ENCODE measurements at regions not wholly inside any gene's neighbourhood (a gene's known extent, or its start where the extent isn't known, plus 50 kb on each side); places are given as distances from the start of the nearest gene placed in this dataset.
"Not testable (repeated sequence)": the region's sequence is repeated elsewhere in the genome, so short reads cannot be mapped to it uniquely, and the experiment has no call there.

DNA sequence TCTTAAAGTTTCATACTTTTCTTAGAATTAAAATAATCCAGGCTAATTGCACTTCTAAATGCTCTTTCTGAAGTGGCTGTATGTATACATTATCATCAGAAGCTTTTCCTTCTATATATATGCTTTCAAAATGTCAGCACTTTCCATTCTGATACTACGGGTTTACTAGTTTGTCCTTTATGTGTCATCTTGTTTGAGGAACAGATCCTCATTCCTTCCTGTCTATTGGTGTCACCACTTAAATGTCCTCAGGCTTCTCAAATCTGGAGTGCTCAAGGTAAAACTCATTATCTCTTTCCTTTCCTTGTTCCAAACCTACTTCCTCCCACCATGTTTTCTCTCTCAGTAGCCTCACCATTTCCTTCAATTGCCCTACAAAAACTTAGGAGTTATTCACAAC is 236.3 kb downstream of the CSNK1G3 start:
- FAIRE-seq: no peak
- DNase-seq (ENCODE audit: low spot score): no peak

DNA sequence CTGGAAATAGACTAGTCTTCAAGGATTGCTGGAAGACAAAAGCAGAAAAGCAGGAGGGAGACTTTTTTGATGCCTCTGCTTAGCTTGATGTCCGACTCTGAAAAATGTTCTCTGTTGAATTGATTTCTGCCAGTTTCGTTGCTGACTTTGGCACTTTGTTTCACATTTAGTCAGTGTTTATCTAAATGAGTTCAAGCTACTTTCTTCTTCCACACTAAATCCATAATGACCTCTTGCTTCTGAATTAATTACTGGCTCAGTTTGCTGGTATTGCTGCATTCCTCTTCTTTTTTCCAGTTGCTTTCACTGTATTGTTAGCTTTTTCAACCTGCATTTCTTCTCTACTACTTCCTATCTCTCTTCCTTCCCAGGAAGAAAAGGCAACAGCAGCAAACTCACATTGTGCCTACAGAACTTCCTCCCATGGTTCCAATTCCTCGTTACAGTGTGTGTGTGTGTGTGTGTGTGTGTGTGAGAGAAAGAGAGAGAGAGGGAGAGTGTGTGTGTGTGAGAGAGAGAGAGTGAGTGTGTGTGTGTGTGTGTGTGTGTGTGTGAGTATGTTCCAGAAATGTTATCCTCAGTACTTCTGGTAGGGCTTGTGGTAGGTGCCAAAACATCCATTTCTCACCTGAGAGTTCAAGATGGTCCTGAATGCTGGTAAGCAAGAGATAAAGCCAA is 234.8 kb downstream of the CSNK1G3 start:
- no peak for DNase-seq (ENCODE audit: low spot score)
- no peak for FAIRE-seq

DNA sequence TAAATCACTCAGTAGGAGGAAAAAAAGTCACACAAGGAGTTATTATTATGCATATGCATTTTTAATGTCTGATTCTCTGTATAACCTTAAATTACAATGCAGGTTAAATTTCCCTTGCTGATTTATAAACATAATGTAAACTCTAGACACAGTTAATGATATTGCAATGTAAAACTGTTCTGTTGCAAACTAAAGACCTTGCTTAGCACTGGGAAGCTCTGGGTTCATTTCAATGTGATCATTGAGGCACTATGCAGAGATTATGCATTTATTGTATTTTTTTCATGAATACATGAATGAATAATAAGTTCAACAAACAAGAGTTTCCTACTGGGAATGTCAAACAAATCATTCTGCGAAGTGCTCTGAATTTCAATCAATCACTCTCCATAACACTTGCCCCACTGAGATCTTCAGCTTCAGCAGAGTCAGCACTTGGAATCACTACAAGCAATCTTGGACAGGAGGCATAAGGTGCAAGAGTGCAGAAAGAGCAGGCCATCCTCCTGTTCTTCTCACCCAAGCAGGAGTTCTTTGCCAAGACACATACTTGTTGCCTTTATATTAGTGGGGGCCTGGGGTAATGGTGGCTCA is 232.1 kb downstream of the CSNK1G3 start:
- no peak for DNase-seq (ENCODE audit: low spot score)
- FAIRE-seq: no peak

DNA sequence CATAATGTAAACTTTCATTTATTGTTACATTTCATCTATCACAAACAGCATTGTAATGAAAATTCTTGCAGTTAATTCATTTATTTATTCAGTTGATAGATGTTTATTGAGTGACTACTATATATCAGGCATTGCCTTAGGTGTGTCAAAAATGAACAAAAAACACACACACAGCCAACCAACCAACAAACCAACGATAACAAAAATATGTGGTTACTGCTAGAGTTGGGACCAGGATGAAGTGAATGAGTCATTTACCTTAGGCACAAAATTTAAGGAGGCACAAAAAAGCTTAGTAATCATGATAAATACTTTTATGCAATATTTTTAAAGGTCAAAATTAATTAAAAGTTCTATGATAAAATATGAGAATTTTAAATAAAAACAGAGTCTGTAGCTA is 223.4 kb downstream of the CSNK1G3 start:
- DNase-seq (ENCODE audit: low spot score): no peak
- FAIRE-seq: no peak

DNA sequence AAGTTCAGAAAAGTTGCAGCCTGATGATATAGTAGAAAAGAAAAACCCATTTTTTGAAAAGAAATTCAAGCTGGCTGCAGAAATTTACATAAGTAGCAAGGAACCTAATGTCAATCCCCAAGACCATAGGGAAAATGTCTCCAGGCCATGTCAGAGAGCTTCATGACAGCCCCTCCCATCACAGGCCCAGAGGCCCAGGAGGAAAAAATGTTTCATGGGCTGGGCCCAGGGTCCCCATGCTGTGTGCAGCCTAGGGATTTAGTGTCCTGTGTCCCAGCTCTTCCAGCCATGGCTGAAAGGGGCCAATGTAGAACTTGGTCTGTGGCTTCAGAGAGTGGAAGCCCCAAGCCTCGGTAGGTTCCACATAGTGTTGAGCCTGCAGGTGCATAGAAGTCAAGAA is 220.3 kb downstream of the CSNK1G3 start:
- no peak for FAIRE-seq
- no peak for DNase-seq (ENCODE audit: low spot score)

DNA sequence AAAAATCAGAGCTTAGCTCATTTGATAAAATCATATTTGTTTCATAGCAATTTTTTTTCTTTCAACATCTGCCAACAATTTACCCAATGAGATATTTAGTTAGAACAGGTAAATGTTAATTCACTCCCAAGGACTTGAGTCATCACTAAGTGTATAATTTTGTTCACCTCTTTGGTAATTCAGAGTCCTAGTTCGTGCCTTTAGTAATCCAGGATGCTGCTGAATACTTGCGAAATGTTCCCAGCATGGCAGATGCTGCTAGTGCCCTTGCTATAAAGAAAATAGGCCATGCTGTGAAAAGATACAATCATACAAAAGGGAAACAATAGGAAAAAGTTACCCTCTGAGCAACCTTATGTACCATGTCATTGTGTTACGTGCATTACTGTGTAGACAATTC is 210.5 kb downstream of the CSNK1G3 start:
- FAIRE-seq (no peak), DNase-seq (ENCODE audit: low spot score) (no peak)

DNA sequence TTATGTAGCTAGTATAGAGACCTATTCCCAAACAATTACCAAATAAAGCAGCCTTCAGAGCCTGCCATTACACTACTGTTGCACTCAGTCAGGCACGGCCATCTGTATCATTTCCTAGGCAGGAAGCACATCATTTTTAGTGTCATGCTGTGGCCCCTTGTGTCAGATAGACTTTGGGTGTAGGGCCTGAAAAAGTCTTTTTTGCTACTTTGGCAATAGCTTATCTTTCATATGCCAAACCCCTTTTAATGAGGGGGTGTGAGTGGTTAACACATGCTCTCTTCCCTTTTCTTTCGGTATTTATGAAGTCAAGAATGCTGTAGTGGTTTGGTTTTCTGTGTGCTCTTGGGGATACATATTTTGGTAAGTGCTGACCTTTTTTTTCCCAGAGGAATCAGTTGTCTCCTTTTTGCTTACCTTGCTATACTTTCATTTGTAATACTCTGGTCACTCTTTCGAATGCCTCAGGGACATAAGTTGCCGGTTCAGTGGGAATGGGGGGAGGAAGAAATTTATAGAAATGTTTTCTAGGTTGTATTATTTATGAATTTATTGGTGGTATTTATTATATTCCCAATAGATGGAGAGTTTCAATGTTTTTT is 209.8 kb downstream of the CSNK1G3 start:
- DNase-seq (ENCODE audit: low spot score) (no peak), FAIRE-seq (no peak)

DNA sequence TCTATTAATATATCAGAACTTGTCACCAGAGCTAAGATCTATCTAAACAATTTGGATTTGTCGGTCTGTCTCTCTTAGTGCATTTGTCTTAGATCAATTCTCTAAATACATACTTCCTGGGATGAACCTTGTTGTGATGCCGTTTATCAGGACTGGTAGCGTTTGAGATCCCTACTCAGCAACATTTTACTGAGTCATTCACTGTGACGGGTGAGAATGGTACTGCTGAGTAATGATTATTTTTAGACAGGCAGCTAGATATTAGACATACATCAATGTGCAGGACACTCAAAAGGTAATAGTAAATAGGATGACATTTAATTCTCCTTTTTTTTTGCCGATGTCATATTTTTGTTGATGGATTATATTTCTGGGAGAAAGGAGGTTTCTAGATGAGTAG is 209.0 kb downstream of the CSNK1G3 start:
- FAIRE-seq (peak; percentile 67), DNase-seq (ENCODE audit: low spot score) (peak; percentile 64)

DNA sequence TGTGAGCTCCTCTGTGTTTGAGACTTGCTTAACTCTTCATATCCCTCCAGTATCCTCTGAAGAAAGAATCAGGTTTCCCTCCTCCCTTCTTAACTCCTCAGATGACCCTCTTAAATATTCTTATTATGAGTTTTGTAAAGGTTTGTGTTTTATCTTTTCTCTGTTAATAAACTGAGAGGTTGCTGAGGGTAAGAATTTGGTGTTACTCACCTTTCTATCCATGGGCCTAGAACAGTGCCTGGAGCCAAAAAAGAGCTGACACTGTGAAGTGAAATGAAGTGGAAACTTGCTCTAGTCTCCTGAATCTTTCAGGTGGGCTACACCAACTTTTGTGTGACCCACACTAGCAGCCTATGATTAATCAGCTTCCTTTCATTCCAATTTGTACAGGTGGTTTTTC is 208.4 kb downstream of the CSNK1G3 start:
- no peak for FAIRE-seq
- DNase-seq (ENCODE audit: low spot score): no peak

DNA sequence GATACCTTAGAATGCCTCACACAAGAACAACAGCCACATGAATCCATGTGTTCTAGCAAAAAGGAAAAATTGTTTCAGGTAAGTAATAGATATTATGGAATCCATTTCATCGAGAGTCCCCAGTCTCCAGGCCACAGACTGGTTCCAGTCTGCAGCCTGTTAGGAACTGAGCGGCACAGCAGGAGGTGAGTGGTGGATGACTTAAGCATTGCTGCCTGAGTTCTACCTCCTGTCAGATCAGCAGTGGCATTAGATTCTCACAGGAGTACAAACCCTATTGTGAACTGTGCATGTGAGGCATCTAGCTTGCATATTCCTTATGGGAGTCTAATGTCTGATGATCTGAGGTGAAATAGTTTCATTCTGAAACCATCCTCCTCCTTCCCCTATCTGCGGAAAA is 207.0 kb downstream of the CSNK1G3 start:
- DNase-seq (ENCODE audit: low spot score) (peak; percentile 54), FAIRE-seq (no peak)

DNA sequence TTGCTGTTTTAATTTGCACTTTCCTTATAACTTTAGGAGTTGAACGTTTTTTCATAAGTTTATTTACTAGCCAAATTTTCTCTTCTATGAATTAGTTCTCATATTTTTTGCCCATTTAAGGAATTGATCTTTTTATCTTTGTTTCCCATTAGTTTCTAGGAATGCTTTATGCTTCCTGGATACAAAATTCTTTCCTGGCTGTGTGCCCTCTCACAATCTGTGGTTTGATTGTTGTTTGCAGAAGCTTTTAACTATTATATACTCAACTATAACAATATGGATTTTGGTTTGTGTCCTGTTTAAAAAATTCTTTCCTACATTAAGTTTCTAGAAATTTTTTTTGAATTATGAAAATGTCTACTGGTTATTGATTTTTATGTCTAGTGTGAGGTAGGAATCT is 206.3 kb downstream of the CSNK1G3 start:
- DNase-seq (ENCODE audit: low spot score) (no peak), FAIRE-seq (no peak)

DNA sequence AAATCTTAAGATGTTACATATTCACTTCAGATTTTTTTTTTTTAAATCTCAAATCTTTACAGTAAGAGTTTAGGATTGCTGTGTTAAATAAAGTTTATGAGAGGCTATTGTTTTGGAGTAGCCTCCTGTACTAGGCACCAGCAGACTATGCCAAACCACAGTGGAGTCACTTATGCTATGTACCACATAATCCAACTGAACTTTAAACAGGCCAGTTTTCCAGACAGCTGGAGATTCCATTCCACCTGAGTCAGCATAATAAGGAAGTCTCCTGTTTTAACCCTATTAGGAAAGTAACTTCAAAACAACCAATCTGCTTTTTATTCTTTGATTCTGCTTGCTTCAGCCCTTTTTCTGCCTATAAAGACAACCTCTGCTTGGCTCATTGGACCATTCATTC is 205.2 kb downstream of the CSNK1G3 start:
- DNase-seq (ENCODE audit: low spot score) (peak; percentile 56), FAIRE-seq (no peak)

DNA sequence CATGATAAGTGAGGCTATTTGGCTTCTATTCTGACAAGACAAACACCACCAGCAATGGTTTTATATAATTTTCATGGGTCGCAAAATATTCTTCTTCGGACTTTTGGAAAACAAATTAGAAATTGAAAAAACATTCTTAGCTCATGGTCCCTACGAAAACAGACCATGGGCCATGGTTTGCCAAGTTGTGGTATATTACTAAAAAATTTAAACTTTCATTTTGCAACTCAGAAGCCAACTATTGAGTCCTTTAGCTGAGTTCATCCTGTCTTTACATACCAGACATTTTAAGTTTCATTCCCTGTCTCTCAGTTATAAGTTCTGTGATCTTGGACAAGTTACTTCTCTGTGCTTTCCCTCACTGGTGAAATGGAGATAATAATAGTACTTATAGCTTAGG is 198.1 kb downstream of the CSNK1G3 start:
- FAIRE-seq (no peak), DNase-seq (ENCODE audit: low spot score) (no peak)

DNA sequence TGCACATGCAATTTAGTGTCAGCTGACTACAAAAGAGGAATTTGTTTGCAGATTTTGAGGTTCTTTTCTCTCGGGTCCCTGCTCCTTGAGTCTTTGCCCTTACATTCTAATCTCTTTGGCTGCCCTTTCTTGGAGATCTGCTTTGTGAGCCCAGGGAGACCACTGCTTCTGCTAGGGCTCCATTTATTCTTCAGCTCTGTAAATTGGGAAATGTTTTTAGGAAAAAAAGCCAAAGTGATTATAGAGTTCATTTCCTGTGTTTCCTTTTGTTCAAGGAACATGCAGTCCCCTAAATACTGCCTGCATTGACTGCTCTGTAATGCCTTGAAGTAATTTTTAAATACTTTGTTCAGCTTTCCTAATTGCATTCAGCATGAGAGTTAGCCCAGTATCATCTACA is 197.4 kb downstream of the CSNK1G3 start:
- DNase-seq (ENCODE audit: low spot score) (no peak), FAIRE-seq (no peak)

DNA sequence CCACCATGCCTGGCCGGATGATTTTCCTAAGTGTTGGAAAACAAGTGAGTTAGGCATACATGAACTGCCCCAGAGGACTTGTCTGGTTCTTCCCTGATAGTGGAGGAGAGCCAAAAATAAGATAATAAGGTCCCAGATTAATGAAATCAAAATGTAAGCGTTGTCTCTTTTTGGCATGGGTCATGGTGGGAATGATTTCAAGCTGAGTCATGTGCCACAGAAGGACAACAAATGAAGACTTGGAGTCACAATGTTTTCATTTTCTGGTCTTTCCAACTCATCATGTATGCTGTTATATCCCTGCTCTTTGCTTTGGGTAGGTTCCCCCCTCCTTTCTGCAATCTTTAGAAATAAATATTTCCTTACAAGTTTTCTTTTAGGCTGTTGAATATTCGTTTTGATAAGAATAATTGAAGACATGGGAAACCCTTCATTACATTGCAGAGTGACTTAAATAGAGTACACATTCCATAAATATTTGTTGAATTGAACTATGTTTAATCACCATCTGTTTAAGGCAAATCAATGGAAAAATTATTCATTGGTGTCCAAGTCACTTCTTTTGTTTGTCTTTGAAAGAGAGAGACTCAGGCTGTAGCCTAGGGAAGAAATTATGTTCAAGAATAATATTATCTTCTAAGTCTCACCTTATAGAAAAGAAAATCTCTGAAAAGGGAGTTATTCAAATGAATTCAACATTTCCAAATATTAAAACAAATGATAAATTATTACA is 196.3 kb downstream of the CSNK1G3 start:
- peak; percentile 78 for DNase-seq (ENCODE audit: low spot score)

DNA sequence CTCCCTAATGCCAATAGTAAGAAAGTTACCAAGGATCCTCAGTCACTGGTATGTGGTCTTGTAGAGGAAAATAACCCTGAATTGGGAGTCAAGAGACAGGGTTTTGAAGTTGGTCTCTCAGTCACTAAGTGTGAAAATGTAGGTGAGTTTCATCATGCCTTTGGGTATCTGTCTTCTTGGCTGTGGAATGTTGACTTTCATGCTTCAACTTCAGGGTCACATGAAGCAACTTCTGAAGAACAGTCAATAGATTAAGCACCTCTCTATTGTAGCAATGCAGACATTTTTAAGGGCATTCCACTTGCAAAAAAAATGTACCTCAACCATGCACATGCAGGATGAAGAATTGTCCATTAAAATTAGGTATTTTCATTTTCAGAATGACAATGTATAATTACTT is 194.6 kb downstream of the CSNK1G3 start:
- DNase-seq (ENCODE audit: low spot score) (no peak), FAIRE-seq (no peak)

More for the DNA sequence above, 196.3 kb downstream of the CSNK1G3 start:
- FAIRE-seq: peak; percentile 83

DNA sequence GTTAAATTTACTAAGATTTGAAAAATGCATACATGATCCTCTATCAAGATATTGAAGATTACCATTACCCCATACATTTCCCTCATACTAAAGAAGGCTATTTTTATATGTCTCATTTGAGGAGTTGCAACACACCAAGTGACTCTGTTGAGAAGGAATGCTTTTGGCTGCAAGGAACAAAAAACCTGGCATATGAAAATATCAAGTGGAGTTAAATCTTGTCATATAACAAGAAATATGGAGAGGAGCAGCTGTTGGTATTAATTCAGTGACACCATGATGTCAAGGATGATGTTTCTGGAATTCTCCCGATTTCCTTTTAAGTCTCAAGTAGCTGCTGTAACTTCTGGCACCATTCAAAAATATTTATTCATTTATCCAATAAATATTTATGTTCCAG is 193.8 kb downstream of the CSNK1G3 start:
- FAIRE-seq: no peak

DNA sequence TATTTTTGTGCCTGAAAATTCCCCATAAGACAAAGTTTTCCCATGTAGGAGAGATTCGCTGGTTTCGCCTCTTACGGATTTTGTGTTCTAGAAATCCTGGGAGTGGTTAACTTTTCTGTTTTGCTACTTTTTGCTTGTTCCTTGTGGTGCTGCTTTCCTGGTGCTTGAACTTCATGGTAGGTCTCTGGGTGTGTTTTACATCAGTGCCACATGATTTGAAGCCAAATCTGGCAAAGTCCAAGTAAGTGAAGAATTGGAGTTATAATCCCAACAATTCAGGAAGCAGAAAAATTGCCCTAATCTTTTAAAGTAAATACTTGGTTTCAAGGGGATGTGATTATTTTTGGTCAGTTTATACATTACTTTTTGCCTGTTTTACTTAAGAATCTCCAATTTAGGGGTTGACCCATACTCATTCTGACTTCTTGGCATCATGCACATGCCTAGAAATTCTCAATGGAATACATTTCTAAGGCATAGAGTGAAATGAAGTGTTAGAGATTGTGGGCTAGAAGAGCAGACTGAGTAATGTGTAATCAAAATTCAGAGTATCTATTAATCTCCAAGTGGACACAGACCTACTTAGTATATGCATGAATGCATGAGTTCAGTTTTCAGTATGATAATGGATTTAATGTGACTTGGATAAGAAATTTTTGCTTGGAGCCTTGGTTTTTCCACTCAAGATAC is 189.7 kb downstream of the CSNK1G3 start:
- DNase-seq (ENCODE audit: low spot score) (no peak), FAIRE-seq (no peak)

More for the DNA sequence above, 193.8 kb downstream of the CSNK1G3 start:
- DNase-seq (ENCODE audit: low spot score): no peak

DNA sequence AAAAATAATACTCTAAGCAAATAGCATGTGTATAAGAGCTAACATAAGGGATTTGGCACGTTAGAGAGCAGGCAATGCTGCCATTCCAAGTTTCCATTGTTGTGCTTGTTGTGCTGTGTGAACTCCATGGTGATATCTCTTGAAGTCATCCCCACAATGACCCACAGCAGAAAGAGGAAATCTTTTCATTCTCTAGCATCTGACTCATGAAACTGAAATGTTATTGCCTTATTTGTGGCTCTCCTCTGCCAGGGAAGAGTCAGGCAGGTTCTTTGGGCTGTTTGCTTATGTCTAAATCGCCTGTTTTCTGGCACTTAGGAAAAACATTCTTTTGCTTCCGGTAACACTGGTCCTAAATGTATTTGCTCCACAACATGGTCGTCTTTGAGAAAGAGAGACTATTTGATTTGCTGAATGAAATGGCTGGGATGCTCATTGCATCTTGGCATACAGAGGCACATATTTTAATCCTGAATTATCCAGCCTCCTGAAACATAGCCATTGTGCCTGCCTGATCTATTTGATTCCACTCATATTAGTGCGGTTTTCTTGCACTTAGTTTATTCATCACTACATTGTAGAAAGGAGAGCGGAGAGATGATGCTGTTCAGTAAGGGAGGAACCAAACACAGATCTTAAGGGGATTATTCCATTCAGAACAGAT is 188.8 kb downstream of the CSNK1G3 start:
- FAIRE-seq: peak; percentile 85

DNA sequence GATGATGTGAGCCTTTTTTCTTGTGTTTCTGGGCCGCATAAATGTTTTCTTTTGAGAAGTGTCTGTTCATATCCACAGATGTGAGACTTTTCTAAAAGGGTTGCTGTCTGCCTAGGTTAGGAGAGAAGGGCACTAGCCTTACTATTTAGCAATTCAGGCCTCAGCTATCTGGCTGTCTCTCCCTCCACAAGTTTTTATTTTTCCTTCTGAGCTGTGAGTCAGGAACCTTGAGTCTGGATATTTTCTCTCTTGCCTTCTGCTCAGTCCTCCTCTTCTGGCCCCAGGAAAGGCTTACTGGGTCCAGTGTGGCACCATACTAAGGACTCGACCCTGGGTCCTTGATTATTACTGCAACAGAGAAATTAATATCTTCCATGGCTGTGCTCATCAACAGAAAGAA is 187.6 kb downstream of the CSNK1G3 start:
- DNase-seq (ENCODE audit: low spot score) (no peak), FAIRE-seq (no peak)

More for the DNA sequence above, 188.8 kb downstream of the CSNK1G3 start:
- DNase-seq (ENCODE audit: low spot score): peak; percentile 97

DNA sequence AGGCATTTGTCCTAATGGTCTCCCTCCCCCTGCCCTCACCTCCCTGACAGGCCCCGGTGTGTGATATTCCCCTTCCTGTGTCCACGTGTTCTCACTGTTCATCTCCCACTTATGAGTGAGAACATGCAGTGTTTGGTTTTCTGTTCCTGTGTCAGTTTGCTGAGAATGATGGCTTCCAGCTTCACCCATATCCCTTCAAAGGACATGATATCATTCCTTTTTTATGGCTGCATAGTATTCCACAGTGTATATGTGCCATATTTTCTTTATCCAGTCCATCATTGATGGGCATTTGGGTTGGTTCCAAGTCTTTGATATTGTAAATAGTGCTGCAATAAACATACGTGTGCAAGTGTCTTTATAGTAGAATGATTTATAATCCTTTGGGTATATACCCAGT is 187.0 kb downstream of the CSNK1G3 start:
- FAIRE-seq; DNase-seq (ENCODE audit: low spot score): not testable (repeated sequence)

All from RCC 7860 (cell line).